ENCODE measurements at regions not wholly inside any gene's neighbourhood (a gene's known extent, or its start where the extent isn't known, plus 50 kb on each side); places are given as distances from the start of the nearest gene placed in this dataset.

DNA sequence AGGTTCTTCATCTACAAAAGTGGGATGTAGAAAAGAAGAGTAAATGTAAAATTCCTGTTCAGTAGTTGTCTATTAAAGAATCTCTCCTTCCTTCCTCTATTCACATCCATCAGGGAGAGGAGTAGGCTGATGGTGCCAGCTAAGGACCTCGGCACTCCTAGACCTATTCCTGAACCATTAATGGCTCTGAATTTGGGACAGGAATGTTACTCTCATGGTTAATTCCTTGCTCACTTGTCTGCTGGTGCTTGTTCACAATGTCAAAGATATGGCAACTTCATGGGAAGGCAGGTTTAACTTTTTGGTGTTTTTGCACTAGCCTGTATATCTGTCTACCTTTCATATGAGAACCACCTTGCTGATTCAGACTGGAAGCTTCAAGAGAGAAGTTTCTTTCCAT is 206.6 kb downstream of the DAD1 start:
- no peak for TF ChIP-seq POLR2A (IDR thresholded peaks at IDR 0.05)
- no peak for TF ChIP-seq EP300 (IDR thresholded peaks at IDR 0.05)
- TF ChIP-seq, protein P1, sequence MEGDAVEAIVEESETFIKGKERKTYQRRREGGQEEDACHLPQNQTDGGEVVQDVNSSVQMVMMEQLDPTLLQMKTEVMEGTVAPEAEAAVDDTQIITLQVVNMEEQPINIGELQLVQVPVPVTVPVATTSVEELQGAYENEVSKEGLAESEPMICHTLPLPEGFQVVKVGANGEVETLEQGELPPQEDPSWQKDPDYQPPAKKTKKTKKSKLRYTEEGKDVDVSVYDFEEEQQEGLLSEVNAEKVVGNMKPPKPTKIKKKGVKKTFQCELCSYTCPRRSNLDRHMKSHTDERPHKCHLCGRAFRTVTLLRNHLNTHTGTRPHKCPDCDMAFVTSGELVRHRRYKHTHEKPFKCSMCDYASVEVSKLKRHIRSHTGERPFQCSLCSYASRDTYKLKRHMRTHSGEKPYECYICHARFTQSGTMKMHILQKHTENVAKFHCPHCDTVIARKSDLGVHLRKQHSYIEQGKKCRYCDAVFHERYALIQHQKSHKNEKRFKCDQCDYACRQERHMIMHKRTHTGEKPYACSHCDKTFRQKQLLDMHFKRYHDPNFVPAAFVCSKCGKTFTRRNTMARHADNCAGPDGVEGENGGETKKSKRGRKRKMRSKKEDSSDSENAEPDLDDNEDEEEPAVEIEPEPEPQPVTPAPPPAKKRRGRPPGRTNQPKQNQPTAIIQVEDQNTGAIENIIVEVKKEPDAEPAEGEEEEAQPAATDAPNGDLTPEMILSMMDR (IDR thresholded peaks at IDR 0.05): no peak
- TF ChIP-seq POLR2AphosphoS5 (IDR thresholded peaks at IDR 0.05): no peak
- no peak overlapping the region for H3K4me3 ChIP-seq
- H3K27ac ChIP-seq: no peak overlapping the region
- DNase-seq: no peak
- intact Hi-C loops (cut with DNase I; ENCODE audit: low total_unique reads): no loop called here
- WGBS, 5 donors: 88 to 100% (median 96%) methylated on average over 1 of the region's 1 CpG
- peaks cover 0 to 18% (median 12%) of the 10 kb centered on the region in 4 donors for H3K4me1 ChIP-seq
- no peaks in the 10 kb centered on the region for H3K9me3 ChIP-seq
- no peaks in the 10 kb centered on the region for H3K36me3 ChIP-seq
- H3K27me3 ChIP-seq: no peaks in the 10 kb centered on the region

DNA sequence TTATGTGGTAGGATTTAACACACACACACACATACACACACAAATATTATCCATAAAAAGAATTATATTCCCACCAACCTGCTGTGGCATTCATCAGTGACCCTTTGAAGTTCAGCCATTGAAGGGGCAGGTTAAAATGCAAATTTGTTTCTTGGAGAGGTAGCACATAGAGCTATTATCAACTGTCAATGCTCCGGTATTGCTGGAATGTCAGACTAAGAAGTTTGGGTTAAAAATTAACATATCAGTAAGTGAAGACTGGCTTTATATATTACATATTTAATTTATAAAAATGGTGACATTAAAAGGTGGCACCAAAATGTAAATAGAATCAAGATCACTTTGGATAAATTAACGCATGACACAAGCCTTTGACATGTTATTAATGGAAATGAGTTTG is 207.3 kb downstream of the DAD1 start:
- Histone ChIP-seq H3K36me3 (no peaks in the 10 kb centered on the region), H3K4me1 (peaks cover 0 to 15% (median 11%) of the 10 kb centered on the region in 4 donors), H3K9me3 (no peaks in the 10 kb centered on the region), H3K27me3 (no peaks in the 10 kb centered on the region), H3K4me3 (no peak overlapping the region), H3K27ac (no peak overlapping the region)
- intact Hi-C loops (cut with DNase I; ENCODE audit: low total_unique reads): no loop called here
- DNase-seq: no peak
- WGBS, 5 donors: 38 to 75% (median 64%) methylated on average over 2 of the region's 2 CpGs
- no peak for TF ChIP-seq POLR2A (IDR thresholded peaks at IDR 0.05)
- TF ChIP-seq EP300 (IDR thresholded peaks at IDR 0.05): no peak
- TF ChIP-seq, protein P1 (IDR thresholded peaks at IDR 0.05): no peak
- no peak for TF ChIP-seq POLR2AphosphoS5 (IDR thresholded peaks at IDR 0.05)

DNA sequence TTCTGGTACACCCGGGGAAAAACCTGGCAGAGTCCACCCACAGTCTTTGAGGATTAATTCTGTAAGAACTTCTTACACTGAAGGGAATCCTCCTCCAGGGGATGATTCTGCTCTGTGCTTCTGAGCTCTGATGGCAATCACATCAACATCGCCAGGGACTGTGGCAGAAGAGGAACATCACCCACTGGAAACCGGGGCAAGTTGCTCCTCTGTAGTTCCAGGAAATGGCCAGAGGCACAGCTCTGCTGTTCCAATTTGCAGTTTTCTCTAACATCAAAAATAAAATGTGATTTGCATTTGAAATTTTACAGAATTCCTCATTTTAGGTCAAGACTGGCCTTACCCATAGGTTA is 207.6 kb downstream of the DAD1 start:
- no peak for TF ChIP-seq POLR2AphosphoS5 (IDR thresholded peaks at IDR 0.05)
- TF ChIP-seq, protein P1 (IDR thresholded peaks at IDR 0.05): no peak
- TF ChIP-seq EP300 (IDR thresholded peaks at IDR 0.05): no peak
- TF ChIP-seq POLR2A (IDR thresholded peaks at IDR 0.05): no peak
- no peak overlapping the region for H3K4me3 ChIP-seq
- DNase-seq: no peak
- 66 to 76% (median 69%) methylated on average over 3 of the region's 3 CpGs for WGBS, 5 donors
- no peaks in the 10 kb centered on the region for H3K9me3 ChIP-seq
- intact Hi-C loops (cut with DNase I; ENCODE audit: low total_unique reads): no loop called here
- H3K27me3 ChIP-seq: no peaks in the 10 kb centered on the region
- no peak overlapping the region for H3K27ac ChIP-seq
- no peaks in the 10 kb centered on the region for H3K36me3 ChIP-seq
- peaks cover 0 to 15% (median 11%) of the 10 kb centered on the region in 4 donors for H3K4me1 ChIP-seq

DNA sequence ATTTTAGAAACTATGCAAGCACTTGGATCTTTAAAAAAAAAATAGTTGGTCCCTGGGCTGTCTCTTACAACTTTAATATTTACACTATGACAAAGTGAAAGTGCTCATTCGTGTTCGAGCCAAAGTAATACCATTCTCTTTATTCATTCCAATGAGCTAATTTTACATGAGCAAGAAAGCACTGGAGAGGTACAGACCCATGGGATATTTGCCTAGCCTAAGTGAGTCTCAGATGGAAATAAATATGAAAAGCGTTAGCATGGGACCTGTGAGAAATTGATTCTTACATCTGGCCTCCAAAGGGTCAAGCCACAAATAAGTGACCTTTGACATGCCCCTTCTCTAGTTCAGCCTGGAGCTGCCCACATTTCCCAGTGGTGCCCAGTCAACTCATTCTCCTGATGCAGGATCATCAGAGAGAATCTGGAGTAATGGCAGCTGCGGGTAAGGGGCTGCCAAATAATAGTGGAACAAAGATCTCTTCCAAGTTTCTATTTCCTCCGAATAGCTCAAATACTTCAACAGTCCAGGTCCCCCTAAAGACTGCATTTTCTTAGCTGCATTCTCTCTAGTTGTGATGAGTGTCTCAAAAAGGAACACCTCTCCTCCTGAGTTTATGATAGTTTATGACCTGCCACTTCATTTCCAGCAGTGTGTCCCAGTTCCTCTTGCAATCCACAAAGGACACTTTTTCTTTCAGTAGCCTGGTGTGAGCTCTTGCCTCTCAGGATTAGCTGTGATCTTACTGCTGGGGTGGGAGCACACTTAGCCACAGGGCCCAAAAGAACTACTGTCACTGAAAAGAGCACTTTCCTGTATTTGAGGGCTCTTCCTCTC is 208.2 kb downstream of the DAD1 start:
- H3K9me3 ChIP-seq: no peaks in the 10 kb centered on the region
- H3K27ac ChIP-seq: peak overlapping the region in 2 of 5 donors; percentile 3 to 39
- TF ChIP-seq POLR2A (IDR thresholded peaks at IDR 0.05) (no peak), EP300 (IDR thresholded peaks at IDR 0.05) (no peak), POLR2AphosphoS5 (IDR thresholded peaks at IDR 0.05) (no peak)
- TF ChIP-seq, protein P1 (IDR thresholded peaks at IDR 0.05): no peak
- H3K36me3 ChIP-seq: no peaks in the 10 kb centered on the region
- H3K4me1 ChIP-seq: peaks cover 0 to 15% (median 11%) of the 10 kb centered on the region in 4 donors
- no peak for DNase-seq
- WGBS, 5 donors: 38 to 61% (median 49%) methylated on average over 5 of the region's 5 CpGs
- H3K4me3 ChIP-seq: no peak overlapping the region
- intact Hi-C loops (cut with DNase I; ENCODE audit: low total_unique reads): no loop called here
- no peaks in the 10 kb centered on the region for H3K27me3 ChIP-seq
